SHP77 (cell line): ENCODE measurements at regions not wholly inside any gene's neighbourhood (a gene's known extent, or its start where the extent isn't known, plus 50 kb on each side); places are given as distances from the start of the nearest gene placed in this dataset.

ENCODE experiments used
- DNase-seq, 2 experiments: peaks; one replicate each; lab custom pipeline; 2025; lab: John Stamatoyannopoulos, UW

GRCh38 chr20:57876163-57876562, 166.3 kb upstream of the PMEPA1 start:
- no peak for DNase-seq

- DNase-seq = no peak
Observed at GRCh38 chr20:57874141-57874540, 164.3 kb upstream of the PMEPA1 start.

- DNase-seq = no peak
Observed at GRCh38 chr20:57872816-57873409, 163.1 kb upstream of the PMEPA1 start.

- no peak for DNase-seq
Observed at GRCh38 chr20:57871237-57871632, 161.4 kb upstream of the PMEPA1 start.

GRCh38 chr20:57870597-57871236, 160.9 kb upstream of the PMEPA1 start:
- DNase-seq = no peak

- no peak for DNase-seq
Observed at GRCh38 chr20:57869951-57870315, 160.1 kb upstream of the PMEPA1 start.

- no peak for DNase-seq
Observed at GRCh38 chr20:57869291-57869950, 159.6 kb upstream of the PMEPA1 start.

GRCh38 chr20:57868310-57868709, 158.5 kb upstream of the PMEPA1 start:
- DNase-seq = no peak

GRCh38 chr20:57867807-57868206, 158.0 kb upstream of the PMEPA1 start:
- no peak for DNase-seq

GRCh38 chr20:57867181-57867803, 157.5 kb upstream of the PMEPA1 start:
- DNase-seq = no peak

- DNase-seq = no peak
Observed at GRCh38 chr20:57866250-57867106, 156.7 kb upstream of the PMEPA1 start.

- no peak for DNase-seq
Observed at GRCh38 chr20:57865266-57865665, 155.5 kb upstream of the PMEPA1 start.

GRCh38 chr20:57860576-57860975, 150.8 kb upstream of the PMEPA1 start:
- DNase-seq = no peak

GRCh38 chr20:57857969-57858368, 148.2 kb upstream of the PMEPA1 start:
- no peak for DNase-seq

- DNase-seq = no peak
Observed at GRCh38 chr20:57857118-57857517, 147.3 kb upstream of the PMEPA1 start.

- no peak for DNase-seq
Observed at GRCh38 chr20:57856658-57857057, 146.8 kb upstream of the PMEPA1 start.

- no peak for DNase-seq
Observed at GRCh38 chr20:57851796-57852195, 142.0 kb upstream of the PMEPA1 start.

- DNase-seq = no peak
Observed at GRCh38 chr20:57851025-57851682, 141.3 kb upstream of the PMEPA1 start.

GRCh38 chr20:57849521-57850215, 139.9 kb upstream of the PMEPA1 start:
- DNase-seq = no peak

GRCh38 chr20:57849121-57849520, 139.3 kb upstream of the PMEPA1 start:
- no peak for DNase-seq

GRCh38 chr20:57848282-57848681, 138.5 kb upstream of the PMEPA1 start:
- DNase-seq = no peak
